HEK293 (cell line): ENCODE measurements at regions not wholly inside any gene's neighbourhood (a gene's known extent, or its start where the extent isn't known, plus 50 kb on each side); places are given as distances from the start of the nearest gene placed in this dataset.

Source experiments
- CTCF ChIA-PET: fragments of 350-600 bp; formaldehyde crosslinking; extraction: SDS; loops from one replicate; lab custom pipeline; 2021; ENCODE audit warnings: antibody characterized with exemption; lab: Yijun Ruan, JAX
- POLR2A ChIA-PET: fragments of 300-600 bp; formaldehyde crosslinking; extraction: SDS; loops from one replicate; lab custom pipeline; 2020; ENCODE audit warnings: antibody characterized with exemption, inconsistent platforms; lab: Yijun Ruan, JAX
- H3K27ac ChIP-seq: fragments of 200-500 bp; sonication (Bioruptor generic); 2 replicates; pipeline ENCODE4 v1.5.1; 2014; ENCODE audit warnings: low read depth, low read length, control low read depth, inconsistent platforms; ENCODE audit errors: extremely low read depth
- H3K36me3 ChIP-seq, 2 experiments: fragments of 200-500 bp in 1 of 2; sonication (Bioruptor generic) in 1 of 2; 1 replicate in 1 of 2; 2 replicates in 1 of 2; pipeline ENCODE4 v1.5.1; 2014 to 2017; ENCODE audit warnings: inconsistent platforms in 2 of 2, low read length in 2 of 2; ENCODE audit not compliant: control insufficient read depth in 2 of 2, insufficient read depth in 1 of 2
- H3K4me1 ChIP-seq: fragments of 200-500 bp; sonication (Bioruptor generic); 2 replicates; pipeline ENCODE4 v1.5.1; 2014; ENCODE audit warnings: mild to moderate bottlenecking, low read length, inconsistent platforms; ENCODE audit not compliant: control insufficient read depth, insufficient read depth
- H3K4me3 ChIP-seq: 2 replicates; pipeline ENCODE4 v1.5.1; 2011; ENCODE audit warnings: low read depth, mild to moderate bottlenecking, control low read depth, low read length, moderate library complexity
- H3K9me3 ChIP-seq: fragments of 200-500 bp; sonication (Bioruptor generic); 2 replicates; pipeline ENCODE4 v1.5.1; 2014; ENCODE audit warnings: low read depth, low read length, inconsistent platforms; ENCODE audit not compliant: control insufficient read depth, insufficient read depth
- ELK4 ChIP-seq: IDR thresholded peaks from 2 replicates; pipeline ENCODE4 v1.6.1; 2011; ENCODE audit warnings: mild to moderate bottlenecking, low read depth, low read length, borderline replicate concordance
- GLIS2 ChIP-seq: fragments of 450-650 bp; formaldehyde crosslinking; IDR thresholded peaks from 2 replicates; pipeline ENCODE4 v1.5.1; 2016; ENCODE audit warnings: missing biosample characterization, missing genetic modification characterization
- HOXC10 ChIP-seq: sonication (generic); formaldehyde crosslinking; IDR thresholded peaks from 2 replicates; pipeline ENCODE4 v1.8.1; 2023; ENCODE audit warnings: mild to moderate bottlenecking, missing genetic modification reagents
- HOXD13 ChIP-seq: sonication (generic); formaldehyde crosslinking; IDR thresholded peaks from 2 replicates; pipeline ENCODE4 v1.8.0; 2022; ENCODE audit warnings: missing genetic modification reagents, borderline replicate concordance
- IKZF3 ChIP-seq: fragments of 450-650 bp; IDR thresholded peaks from 2 replicates; pipeline ENCODE4 v1.5.0; 2018; ENCODE audit warnings: missing biosample characterization, mild to moderate bottlenecking, missing genetic modification characterization, moderate library complexity
- KLF17 ChIP-seq: fragments of 450-650 bp; formaldehyde crosslinking; IDR thresholded peaks from 2 replicates; pipeline ENCODE4 v1.5.1; 2016; ENCODE audit warnings: missing biosample characterization, missing genetic modification characterization
- MYNN ChIP-seq: fragments of 450-650 bp; formaldehyde crosslinking; IDR thresholded peaks from 2 replicates; pipeline ENCODE4 v1.5.1; 2016; ENCODE audit warnings: missing biosample characterization, missing genetic modification characterization, borderline replicate concordance
- ZNF132 ChIP-seq: fragments of 450-650 bp; formaldehyde crosslinking; IDR thresholded peaks from 2 replicates; pipeline ENCODE4 v1.5.1; 2017; ENCODE audit warnings: missing biosample characterization, missing genetic modification characterization, borderline replicate concordance
- ZNF239 ChIP-seq: fragments of 450-650 bp; formaldehyde crosslinking; IDR thresholded peaks from 2 replicates; pipeline ENCODE4 v1.5.1; 2016; ENCODE audit warnings: missing biosample characterization, missing genetic modification characterization
- ZNF24 ChIP-seq: fragments of 450-650 bp; formaldehyde crosslinking; IDR thresholded peaks from 2 replicates; pipeline ENCODE4 v1.5.1; 2016; ENCODE audit warnings: missing biosample characterization, missing genetic modification characterization
- ZNF274 ChIP-seq, 2 experiments: fragments of 200-500 bp in 1 of 2; fragments of 450-650 bp in 1 of 2; sonication (Bioruptor generic) in 1 of 2; formaldehyde crosslinking in 1 of 2; IDR thresholded peaks; 2 replicates each; pipeline versions ENCODE4 v1.5.1 to v1.6.1; 2014 to 2016; ENCODE audit warnings: borderline replicate concordance in 1 of 2, inconsistent platforms in 1 of 2, low read length in 1 of 2, missing biosample characterization in 1 of 2, missing genetic modification characterization in 1 of 2
- ZNF350 ChIP-seq: fragments of 450-650 bp; formaldehyde crosslinking; IDR thresholded peaks from 2 replicates; pipeline ENCODE4 v1.5.0; 2017; ENCODE audit warnings: missing biosample characterization, mild to moderate bottlenecking, missing genetic modification characterization
- ZNF488 ChIP-seq: fragments of 450-650 bp; formaldehyde crosslinking; IDR thresholded peaks from 2 replicates; pipeline ENCODE4 v1.5.1; 2016; ENCODE audit warnings: missing biosample characterization, missing genetic modification characterization
- ZNF518A ChIP-seq: fragments of 450-650 bp; formaldehyde crosslinking; conservative IDR thresholded peaks from 2 replicates; pipeline ENCODE4 v1.5.1; 2016; ENCODE audit warnings: low read depth, missing biosample characterization, missing genetic modification characterization
- ZNF664 ChIP-seq: fragments of 450-650 bp; formaldehyde crosslinking; IDR thresholded peaks from 2 replicates; pipeline ENCODE4 v1.5.1; 2016; ENCODE audit warnings: missing biosample characterization, missing genetic modification characterization
- ZNF768 ChIP-seq: fragments of 450-650 bp; formaldehyde crosslinking; IDR thresholded peaks from 2 replicates; pipeline ENCODE4 v1.5.1; 2018; ENCODE audit warnings: missing biosample characterization, mild to moderate bottlenecking, missing genetic modification characterization
- ZSCAN30 ChIP-seq: fragments of 450-650 bp; IDR thresholded peaks from 2 replicates; pipeline ENCODE4 v1.5.1; 2018; ENCODE audit warnings: missing biosample characterization, mild to moderate bottlenecking, missing genetic modification characterization, moderate library complexity
- ZSCAN5A ChIP-seq: fragments of 450-650 bp; formaldehyde crosslinking; IDR thresholded peaks from 2 replicates; pipeline ENCODE4 v1.5.1; 2016; ENCODE audit warnings: missing biosample characterization, missing genetic modification characterization
- TF ChIP-seq, protein P1 (sequence below): fragments of 450-650 bp; formaldehyde crosslinking; IDR thresholded peaks from 2 replicates; pipeline ENCODE4 v1.5.1; 2017; ENCODE audit warnings: missing biosample characterization, missing genetic modification characterization
- TF ChIP-seq, protein P2 (sequence below): fragments of 450-650 bp; formaldehyde crosslinking; IDR thresholded peaks from 2 replicates; pipeline ENCODE4 v1.5.1; 2016; ENCODE audit warnings: missing biosample characterization, missing genetic modification characterization

DNA sequence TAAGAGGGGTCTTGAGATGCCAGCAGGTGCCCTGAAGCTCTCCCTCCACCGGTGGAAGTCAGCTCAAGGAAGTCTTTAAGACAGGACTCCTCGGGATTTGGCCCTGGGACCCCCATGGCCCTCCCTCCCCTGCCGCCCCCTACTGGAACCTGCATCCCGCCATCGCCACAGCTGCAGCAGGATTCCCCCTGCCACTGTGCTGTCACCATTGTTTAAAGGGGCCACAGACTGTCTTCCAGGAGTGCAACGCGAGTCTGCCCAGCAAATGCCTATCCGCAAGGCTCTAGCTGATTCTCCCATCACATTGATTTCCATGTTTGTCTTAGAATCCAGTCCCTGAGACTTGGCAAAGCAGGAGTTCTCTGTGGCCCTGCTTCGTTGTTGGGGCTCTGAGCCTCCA lies 770.8 kb upstream of the ALG10B start:
- TF ChIP-seq ELK4 (no peak), ZNF239 (no peak), MYNN (tag by site-specific recombination) (no peak), ZNF518A (tag by site-specific recombination) (no peak), ZNF664 (tag by site-specific recombination) (no peak), ZNF132 (tag by site-specific recombination) (no peak), ZSCAN5A (tag by site-specific recombination) (no peak), ZNF768 (tag by site-specific recombination) (no peak), ZNF24 (tag by site-specific recombination) (no peak), ZNF274 (IDR thresholded peaks at IDR 0.05; ENCODE audit: low read length) (no peak), ZNF274 (tag by site-specific recombination; IDR thresholded peaks at IDR 0.05; ENCODE audit: borderline replicate concordance) (no peak), ZNF350 (tag by site-specific recombination) (no peak)
- TF ChIP-seq, protein P1, sequence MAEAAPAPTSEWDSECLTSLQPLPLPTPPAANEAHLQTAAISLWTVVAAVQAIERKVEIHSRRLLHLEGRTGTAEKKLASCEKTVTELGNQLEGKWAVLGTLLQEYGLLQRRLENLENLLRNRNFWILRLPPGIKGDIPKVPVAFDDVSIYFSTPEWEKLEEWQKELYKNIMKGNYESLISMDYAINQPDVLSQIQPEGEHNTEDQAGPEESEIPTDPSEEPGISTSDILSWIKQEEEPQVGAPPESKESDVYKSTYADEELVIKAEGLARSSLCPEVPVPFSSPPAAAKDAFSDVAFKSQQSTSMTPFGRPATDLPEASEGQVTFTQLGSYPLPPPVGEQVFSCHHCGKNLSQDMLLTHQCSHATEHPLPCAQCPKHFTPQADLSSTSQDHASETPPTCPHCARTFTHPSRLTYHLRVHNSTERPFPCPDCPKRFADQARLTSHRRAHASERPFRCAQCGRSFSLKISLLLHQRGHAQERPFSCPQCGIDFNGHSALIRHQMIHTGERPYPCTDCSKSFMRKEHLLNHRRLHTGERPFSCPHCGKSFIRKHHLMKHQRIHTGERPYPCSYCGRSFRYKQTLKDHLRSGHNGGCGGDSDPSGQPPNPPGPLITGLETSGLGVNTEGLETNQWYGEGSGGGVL (tag by site-specific recombination) = no peak
- ChIA-PET CTCF (no interaction called here), POLR2A (no interaction called here)
- H3K4me3 ChIP-seq = no peak overlapping the region
- H3K27ac ChIP-seq = no peak overlapping the region
- H3K4me1 ChIP-seq = no peaks in the 10 kb centered on the region
- no peaks in the 10 kb centered on the region for H3K9me3 ChIP-seq
- no peaks in the 10 kb centered on the region for H3K36me3 ChIP-seq

DNA sequence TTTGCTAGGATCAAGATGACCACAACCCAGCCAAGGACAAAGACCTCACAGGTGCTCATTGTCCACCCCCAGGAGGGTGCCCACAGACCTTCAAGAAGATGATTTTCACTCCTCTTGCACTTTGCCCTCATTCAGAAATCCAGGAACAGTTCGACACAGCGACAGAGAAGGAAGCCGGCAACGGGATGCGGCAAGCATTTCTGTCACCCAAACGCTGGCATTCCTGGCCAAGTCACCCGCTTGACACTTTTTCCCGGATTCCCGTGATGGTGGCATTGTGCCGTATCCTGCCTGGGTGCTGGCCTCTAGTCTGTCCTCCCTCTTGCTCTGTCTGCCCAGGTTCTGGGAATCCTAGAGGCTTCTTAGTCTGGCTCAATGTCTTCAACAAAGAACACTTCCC lies 770.4 kb upstream of the ALG10B start:
- H3K4me1 ChIP-seq = no peaks in the 10 kb centered on the region
- H3K9me3 ChIP-seq = no peaks in the 10 kb centered on the region
- CTCF ChIA-PET = no interaction called here
- no peak overlapping the region for H3K27ac ChIP-seq
- no peak overlapping the region for H3K4me3 ChIP-seq
- H3K36me3 ChIP-seq = no peaks in the 10 kb centered on the region
- POLR2A ChIA-PET = no interaction called here
- TF ChIP-seq, protein P2, sequence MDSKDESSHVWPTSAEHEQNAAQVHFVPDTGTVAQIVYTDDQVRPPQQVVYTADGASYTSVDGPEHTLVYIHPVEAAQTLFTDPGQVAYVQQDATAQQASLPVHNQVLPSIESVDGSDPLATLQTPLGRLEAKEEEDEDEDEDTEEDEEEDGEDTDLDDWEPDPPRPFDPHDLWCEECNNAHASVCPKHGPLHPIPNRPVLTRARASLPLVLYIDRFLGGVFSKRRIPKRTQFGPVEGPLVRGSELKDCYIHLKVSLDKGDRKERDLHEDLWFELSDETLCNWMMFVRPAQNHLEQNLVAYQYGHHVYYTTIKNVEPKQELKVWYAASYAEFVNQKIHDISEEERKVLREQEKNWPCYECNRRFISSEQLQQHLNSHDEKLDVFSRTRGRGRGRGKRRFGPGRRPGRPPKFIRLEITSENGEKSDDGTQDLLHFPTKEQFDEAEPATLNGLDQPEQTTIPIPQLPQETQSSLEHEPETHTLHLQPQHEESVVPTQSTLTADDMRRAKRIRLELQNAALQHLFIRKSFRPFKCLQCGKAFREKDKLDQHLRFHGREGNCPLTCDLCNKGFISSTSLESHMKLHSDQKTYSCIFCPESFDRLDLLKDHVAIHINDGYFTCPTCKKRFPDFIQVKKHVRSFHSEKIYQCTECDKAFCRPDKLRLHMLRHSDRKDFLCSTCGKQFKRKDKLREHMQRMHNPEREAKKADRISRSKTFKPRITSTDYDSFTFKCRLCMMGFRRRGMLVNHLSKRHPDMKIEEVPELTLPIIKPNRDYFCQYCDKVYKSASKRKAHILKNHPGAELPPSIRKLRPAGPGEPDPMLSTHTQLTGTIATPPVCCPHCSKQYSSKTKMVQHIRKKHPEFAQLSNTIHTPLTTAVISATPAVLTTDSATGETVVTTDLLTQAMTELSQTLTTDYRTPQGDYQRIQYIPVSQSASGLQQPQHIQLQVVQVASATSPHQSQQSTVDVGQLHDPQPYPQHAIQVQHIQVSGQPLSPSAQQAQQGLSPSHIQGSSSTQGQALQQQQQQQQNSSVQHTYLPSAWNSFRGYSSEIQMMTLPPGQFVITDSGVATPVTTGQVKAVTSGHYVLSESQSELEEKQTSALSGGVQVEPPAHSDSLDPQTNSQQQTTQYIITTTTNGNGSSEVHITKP (tag by site-specific recombination) = no peak
- TF ChIP-seq GLIS2 (tag by site-specific recombination) (no peak), HOXD13 (CRISPR knock-in tag) (no peak), HOXC10 (no peak), ZNF488 (tag by site-specific recombination) (no peak), KLF17 (no peak), IKZF3 (tag by site-specific recombination) (no peak), ZSCAN30 (tag by site-specific recombination) (no peak)
